ENCODE measurements at regions not wholly inside any gene's neighbourhood (a gene's known extent, or its start where the extent isn't known, plus 50 kb on each side); places are given as distances from the start of the nearest gene placed in this dataset.

- no peak overlapping the region for H3K27ac ChIP-seq
- DNase-seq (no peak), ATAC-seq (peak in 1 of 2 donors; percentile 55)
- peaks cover 37% of the 10 kb centered on the region for H3K36me3 ChIP-seq
- H3K27me3 ChIP-seq (ENCODE audit: low read depth): no peaks in the 10 kb centered on the region
- intact Hi-C loops (cut with DNase I): no loop called here
- TF ChIP-seq CTCF (IDR thresholded peaks at IDR 0.05): peak; percentile 66
- H3K4me1 ChIP-seq: peaks cover 95% of the 10 kb centered on the region
- no peak overlapping the region for H3K4me3 ChIP-seq
- no peaks in the 10 kb centered on the region for H3K9me3 ChIP-seq
Measured at GRCh38 chr1:65059930-65060538, 88.0 kb upstream of the AK4 start.

- peaks cover 15% of the 10 kb centered on the region for H3K36me3 ChIP-seq
- no peaks in the 10 kb centered on the region for H3K27me3 ChIP-seq (ENCODE audit: low read depth)
- ATAC-seq: no peak
- no peak for TF ChIP-seq CTCF (IDR thresholded peaks at IDR 0.05)
- no peaks in the 10 kb centered on the region for H3K9me3 ChIP-seq
- no peak overlapping the region for H3K4me3 ChIP-seq
- H3K27ac ChIP-seq: no peak overlapping the region
- intact Hi-C loops (cut with DNase I): no loop called here
- DNase-seq: no peak
- H3K4me1 ChIP-seq: peaks cover 81% of the 10 kb centered on the region
Measured at GRCh38 chr1:65062339-65062738, 85.7 kb upstream of the AK4 start.

- H3K27ac ChIP-seq: no peak overlapping the region
- H3K4me1 ChIP-seq: peaks cover 75% of the 10 kb centered on the region
- H3K4me3 ChIP-seq: peak overlapping the region; percentile 2
- TF ChIP-seq CTCF (IDR thresholded peaks at IDR 0.05): no peak
- H3K9me3 ChIP-seq: no peaks in the 10 kb centered on the region
- intact Hi-C loops (cut with DNase I): no loop called here
- peaks cover 8% of the 10 kb centered on the region for H3K36me3 ChIP-seq
- DNase-seq (no peak), ATAC-seq (no peak)
- no peaks in the 10 kb centered on the region for H3K27me3 ChIP-seq (ENCODE audit: low read depth)
Measured at GRCh38 chr1:65063025-65063424, 85.0 kb upstream of the AK4 start.

GRCh38 chr1:65064981-65065380 lies 83.0 kb upstream of the AK4 start:
- H3K27me3 ChIP-seq (ENCODE audit: low read depth): no peaks in the 10 kb centered on the region
- no peak for ATAC-seq
- intact Hi-C loops (cut with DNase I): no loop called here
- H3K36me3 ChIP-seq: no peaks in the 10 kb centered on the region
- no peak for TF ChIP-seq CTCF (IDR thresholded peaks at IDR 0.05)
- no peaks in the 10 kb centered on the region for H3K9me3 ChIP-seq
- H3K4me3 ChIP-seq: peak overlapping the region; percentile 84
- DNase-seq: no peak
- peaks cover 66% of the 10 kb centered on the region for H3K4me1 ChIP-seq
- peak overlapping the region; percentile 100 for H3K27ac ChIP-seq

GRCh38 chr1:65065524-65066418 lies 82.2 kb upstream of the AK4 start:
- Histone ChIP-seq H3K4me1 (peaks cover 58% of the 10 kb centered on the region), H3K4me3 (peak overlapping the region; percentile 84), H3K27ac (peak overlapping the region; percentile 100), H3K27me3 (ENCODE audit: low read depth) (no peaks in the 10 kb centered on the region), H3K9me3 (no peaks in the 10 kb centered on the region), H3K36me3 (no peaks in the 10 kb centered on the region)
- no peak for TF ChIP-seq CTCF (IDR thresholded peaks at IDR 0.05)
- peak in 1 of 2 donors; percentile 44 for ATAC-seq
- intact Hi-C loops (cut with DNase I): no loop called here
- DNase-seq: peak; percentile 55

All from lower lobe of right lung (tissue), 2 donors.